K562 (cell line): ENCODE measurements at regions not wholly inside any gene's neighbourhood (a gene's known extent, or its start where the extent isn't known, plus 50 kb on each side); places are given as distances from the start of the nearest gene placed in this dataset.

Experiments
- CHD4 ChIP-seq: fragments of 200-600 bp; sonication (generic); IDR thresholded peaks from 3 replicates; pipeline ENCODE4 v1.6.1; 2012; ENCODE audit warnings: low read depth, mild to moderate bottlenecking, mixed read lengths, low read length, inconsistent platforms; ENCODE audit not compliant: insufficient read depth, insufficient replicate concordance, poor library complexity, severe bottlenecking
- CREB1 ChIP-seq, 2 experiments: sonication (generic) in 1 of 2; formaldehyde crosslinking in 1 of 2; IDR thresholded peaks; 2 replicates each; pipeline versions ENCODE4 v1.6.1 to v1.8.0; 2012 to 2022; ENCODE audit warnings: inconsistent platforms in 1 of 2, mild to moderate bottlenecking in 1 of 2, missing genetic modification reagents in 1 of 2, moderate library complexity in 1 of 2
- CREBBP ChIP-seq: IDR thresholded peaks from one replicate; pipeline ENCODE4 v1.6.1; 2012; ENCODE audit warnings: low read depth, mild to moderate bottlenecking, control low read depth, inconsistent platforms, low read length
- EWSR1 ChIP-seq: fragments of 450-650 bp; IDR thresholded peaks from 2 replicates; pipeline ENCODE4 v1.6.1; 2018; ENCODE audit warnings: borderline replicate concordance, mild to moderate bottlenecking, low read depth, moderate library complexity; ENCODE audit not compliant: partially characterized antibody
- HIVEP1 ChIP-seq: fragments of 250-450 bp; sonication (Bioruptor Pico); IDR thresholded peaks from 2 replicates; pipeline ENCODE4 v1.4.0; 2020; ENCODE audit warnings: mild to moderate bottlenecking
- KHSRP ChIP-seq: fragments of 450-650 bp; IDR thresholded peaks from 2 replicates; pipeline ENCODE4 v1.6.1; 2017
- KLF6 ChIP-seq: fragments of 250-450 bp; sonication (Bioruptor Pico); IDR thresholded peaks from 2 replicates; pipeline ENCODE4 v1.4.0; 2020; ENCODE audit warnings: mild to moderate bottlenecking, moderate library complexity, borderline replicate concordance
- MBD2 ChIP-seq: sonication (generic); IDR thresholded peaks from 2 replicates; pipeline ENCODE4 v1.6.1; 2016; ENCODE audit warnings: low read depth, borderline replicate concordance
- MIER1 ChIP-seq: fragments of 450-650 bp; IDR thresholded peaks from 2 replicates; pipeline ENCODE4 v1.6.1; 2016; ENCODE audit warnings: antibody characterized with exemption, mild to moderate bottlenecking, low read depth
- NFIC ChIP-seq: fragments of 450-650 bp; IDR thresholded peaks from 2 replicates; pipeline ENCODE4 v1.6.1; 2017; ENCODE audit warnings: mild to moderate bottlenecking, inconsistent platforms
- NONO ChIP-seq, 2 experiments: fragments of 200-400 bp in 1 of 2; fragments of 450-650 bp in 1 of 2; formaldehyde crosslinking in 1 of 2; IDR thresholded peaks; 2 replicates each; pipeline ENCODE4 v1.6.1; 2017; ENCODE audit warnings: low read depth in 2 of 2, mild to moderate bottlenecking in 2 of 2, moderate library complexity in 2 of 2, low read length in 1 of 2
- POLR2H ChIP-seq: IDR thresholded peaks from 2 replicates; pipeline ENCODE4 v1.6.1; 2016; ENCODE audit warnings: missing genetic modification characterization, low read depth, mild to moderate bottlenecking, control low read depth, missing compliant biosample characterization, moderate library complexity
- POU5F1 ChIP-seq: fragments of 150-350 bp; IDR thresholded peaks from 2 replicates; pipeline ENCODE4 v1.6.1; 2014; ENCODE audit warnings: borderline replicate concordance, low read length, low read depth, mild to moderate bottlenecking; ENCODE audit not compliant: partially characterized antibody
- RCOR1 ChIP-seq, 2 experiments: IDR thresholded peaks; 2 replicates each; pipeline ENCODE4 v1.6.1; 2012; ENCODE audit warnings: low read depth in 2 of 2, low read length in 2 of 2, borderline replicate concordance in 1 of 2, improper control_type of control experiment in 1 of 2
- SRSF7 ChIP-seq: fragments of 200-400 bp; formaldehyde crosslinking; optimal IDR thresholded peaks from 2 replicates; pipeline ENCODE3; 2017; ENCODE audit warnings: mild to moderate bottlenecking, low read depth, low read length
- ZBTB26 ChIP-seq: fragments of 450-650 bp; formaldehyde crosslinking; IDR thresholded peaks from 2 replicates; pipeline ENCODE4 v1.4.0; 2022; ENCODE audit warnings: missing genetic modification characterization
- ZNF57 ChIP-seq: fragments of 450-650 bp; formaldehyde crosslinking; IDR thresholded peaks from 2 replicates; pipeline ENCODE4 v1.4.0; 2020; ENCODE audit warnings: mild to moderate bottlenecking, moderate library complexity
- ZNF707 ChIP-seq: fragments of 250-450 bp; sonication (Bioruptor Pico); conservative IDR thresholded peaks from 2 replicates; pipeline ENCODE4 v1.8.0; 2022; ENCODE audit warnings: inconsistent platforms, mild to moderate bottlenecking, moderate library complexity
- TF ChIP-seq, protein P1 (sequence below), 3 experiments: fragments of 200-800 bp in 1 of 3; sonication (Bioruptor generic) in 1 of 3; sonication (generic) in 1 of 3; formaldehyde crosslinking in 1 of 3; IDR thresholded peaks; 2 replicates each; pipeline versions ENCODE4 v1.6.1 to v1.8.0; 2016 to 2022; ENCODE audit warnings: mild to moderate bottlenecking in 2 of 3, missing compliant biosample characterization in 2 of 3, missing genetic modification characterization in 2 of 3, missing genetic modification reagents in 1 of 3
- TF ChIP-seq, protein P2 (sequence below): fragments of 450-650 bp; IDR thresholded peaks from 2 replicates; pipeline ENCODE4 v1.6.1; 2016; ENCODE audit warnings: low read depth, mild to moderate bottlenecking, moderate library complexity
- TF ChIP-seq, protein P3 (sequence below), 3 experiments: IDR thresholded peaks in 2 of 3; conservative IDR thresholded peaks in 1 of 3; 2 replicates each; pipeline ENCODE4 v1.5.1; 2011 to 2012; ENCODE audit warnings: low read length in 3 of 3, mild to moderate bottlenecking in 3 of 3, control low read depth in 2 of 3, improper control_type of control experiment in 1 of 3, inconsistent platforms in 1 of 3, low read depth in 1 of 3, mixed read lengths in 1 of 3, moderate library complexity in 1 of 3; ENCODE audit not compliant: insufficient read depth in 2 of 3
- TF ChIP-seq, protein P4 (sequence below): sonication (generic); formaldehyde crosslinking; IDR thresholded peaks from 2 replicates; pipeline ENCODE4 v1.5.0; 2020; ENCODE audit warnings: missing genetic modification reagents

GRCh38 chr7:131109759-131110296 lies 217.8 kb upstream of the MKLN1 start (continued):
- TF ChIP-seq EWSR1, result no peak
- TF ChIP-seq, protein P1, sequence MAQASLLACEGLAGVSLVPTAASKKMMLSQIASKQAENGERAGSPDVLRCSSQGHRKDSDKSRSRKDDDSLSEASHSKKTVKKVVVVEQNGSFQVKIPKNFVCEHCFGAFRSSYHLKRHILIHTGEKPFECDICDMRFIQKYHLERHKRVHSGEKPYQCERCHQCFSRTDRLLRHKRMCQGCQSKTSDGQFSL (CRISPR knock-in tag; IDR thresholded peaks at IDR 0.05), result no peak
- TF ChIP-seq, protein P1 (tag; IDR thresholded peaks at IDR 0.05), result peak in 1 of 2 experiments; percentile 30; a peak in 1 of 4 replicates
- TF ChIP-seq, protein P2, sequence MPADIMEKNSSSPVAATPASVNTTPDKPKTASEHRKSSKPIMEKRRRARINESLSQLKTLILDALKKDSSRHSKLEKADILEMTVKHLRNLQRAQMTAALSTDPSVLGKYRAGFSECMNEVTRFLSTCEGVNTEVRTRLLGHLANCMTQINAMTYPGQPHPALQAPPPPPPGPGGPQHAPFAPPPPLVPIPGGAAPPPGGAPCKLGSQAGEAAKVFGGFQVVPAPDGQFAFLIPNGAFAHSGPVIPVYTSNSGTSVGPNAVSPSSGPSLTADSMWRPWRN, result 0 out of 2 replicates have a peak, but pooled peaks have one; percentile 30
- no peak for TF ChIP-seq ZNF707
- TF ChIP-seq ZBTB26 (CRISPR knock-in tag), result no peak
- TF ChIP-seq, protein P3, sequence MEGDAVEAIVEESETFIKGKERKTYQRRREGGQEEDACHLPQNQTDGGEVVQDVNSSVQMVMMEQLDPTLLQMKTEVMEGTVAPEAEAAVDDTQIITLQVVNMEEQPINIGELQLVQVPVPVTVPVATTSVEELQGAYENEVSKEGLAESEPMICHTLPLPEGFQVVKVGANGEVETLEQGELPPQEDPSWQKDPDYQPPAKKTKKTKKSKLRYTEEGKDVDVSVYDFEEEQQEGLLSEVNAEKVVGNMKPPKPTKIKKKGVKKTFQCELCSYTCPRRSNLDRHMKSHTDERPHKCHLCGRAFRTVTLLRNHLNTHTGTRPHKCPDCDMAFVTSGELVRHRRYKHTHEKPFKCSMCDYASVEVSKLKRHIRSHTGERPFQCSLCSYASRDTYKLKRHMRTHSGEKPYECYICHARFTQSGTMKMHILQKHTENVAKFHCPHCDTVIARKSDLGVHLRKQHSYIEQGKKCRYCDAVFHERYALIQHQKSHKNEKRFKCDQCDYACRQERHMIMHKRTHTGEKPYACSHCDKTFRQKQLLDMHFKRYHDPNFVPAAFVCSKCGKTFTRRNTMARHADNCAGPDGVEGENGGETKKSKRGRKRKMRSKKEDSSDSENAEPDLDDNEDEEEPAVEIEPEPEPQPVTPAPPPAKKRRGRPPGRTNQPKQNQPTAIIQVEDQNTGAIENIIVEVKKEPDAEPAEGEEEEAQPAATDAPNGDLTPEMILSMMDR (IDR thresholded peaks at IDR 0.05 in 2 of 3, conservative IDR thresholded peaks at IDR 0.05 in 1 of 3; ENCODE audit: insufficient read depth in 2 of 3, low read depth in 1 of 3, low read length in 3 of 3), result no peak
- no peak for TF ChIP-seq HIVEP1 (CRISPR knock-in tag)
- peak in 1 of 2 experiments; percentile 71; a peak in 2 of 4 replicates for TF ChIP-seq RCOR1 (IDR thresholded peaks at IDR 0.05; ENCODE audit: borderline replicate concordance in 1 of 2, low read depth in 2 of 2, low read length in 2 of 2)
- TF ChIP-seq, protein P4, sequence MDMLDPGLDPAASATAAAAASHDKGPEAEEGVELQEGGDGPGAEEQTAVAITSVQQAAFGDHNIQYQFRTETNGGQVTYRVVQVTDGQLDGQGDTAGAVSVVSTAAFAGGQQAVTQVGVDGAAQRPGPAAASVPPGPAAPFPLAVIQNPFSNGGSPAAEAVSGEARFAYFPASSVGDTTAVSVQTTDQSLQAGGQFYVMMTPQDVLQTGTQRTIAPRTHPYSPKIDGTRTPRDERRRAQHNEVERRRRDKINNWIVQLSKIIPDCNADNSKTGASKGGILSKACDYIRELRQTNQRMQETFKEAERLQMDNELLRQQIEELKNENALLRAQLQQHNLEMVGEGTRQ (CRISPR knock-in tag), result no peak
- TF ChIP-seq NONO (IDR thresholded peaks at IDR 0.05; ENCODE audit: low read depth in 2 of 2, low read length in 1 of 2), result peak in 1 of 2 experiments; percentile 87; a peak in 1 of 4 replicates
- TF ChIP-seq SRSF7, result no peak
- TF ChIP-seq MIER1, result no peak
- no peak; the same call in 1 of the 2 replicates for TF ChIP-seq KHSRP
- TF ChIP-seq CREBBP, result no peak
- TF ChIP-seq CHD4, result no peak
- TF ChIP-seq ZNF57 (CRISPR knock-in tag), result no peak
- TF ChIP-seq POU5F1, result no peak
- no peak for TF ChIP-seq NFIC
- no peak for TF ChIP-seq KLF6 (CRISPR knock-in tag)
- TF ChIP-seq POLR2H, result peak; percentile 42
- TF ChIP-seq CREB1 (IDR thresholded peaks at IDR 0.05), result peak; percentile 50
- TF ChIP-seq CREB1 (CRISPR knock-in tag; IDR thresholded peaks at IDR 0.05), result no peak
- no peak; the same call in 1 of the 2 replicates for TF ChIP-seq MBD2
